ENCODE measurements at regions not wholly inside any gene's neighbourhood (a gene's known extent, or its start where the extent isn't known, plus 50 kb on each side); places are given as distances from the start of the nearest gene placed in this dataset.

DNA sequence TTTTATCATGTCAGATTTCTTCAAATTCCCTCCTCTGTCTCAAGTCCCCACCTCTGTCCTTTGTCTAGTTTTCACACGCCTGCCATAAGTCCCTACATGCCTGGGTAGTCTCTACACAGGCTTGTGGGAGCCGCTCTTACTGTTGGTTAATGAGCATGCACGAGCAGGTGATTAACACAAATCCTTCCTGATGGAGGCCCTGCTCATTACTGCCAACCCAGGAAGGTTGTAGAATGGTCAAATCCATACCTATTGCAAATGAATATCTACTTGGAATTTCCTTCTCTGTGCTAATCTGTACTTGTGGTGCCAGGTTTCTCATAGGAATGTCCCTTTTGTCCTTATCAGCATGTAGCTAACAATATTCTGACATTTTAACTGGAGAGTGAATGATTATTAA, 208.4 kb upstream of the HDX start:
- no peak for ATAC-seq
- TF ChIP-seq EP300 (IDR thresholded peaks at IDR 0.05): no peak
- 60% methylated on average over 1 of the region's 3 CpGs; no CpG with 5 or more reads in 1 of the 2 donors for WGBS, 2 donors (ENCODE audit: low coverage in 1 of 2)

DNA sequence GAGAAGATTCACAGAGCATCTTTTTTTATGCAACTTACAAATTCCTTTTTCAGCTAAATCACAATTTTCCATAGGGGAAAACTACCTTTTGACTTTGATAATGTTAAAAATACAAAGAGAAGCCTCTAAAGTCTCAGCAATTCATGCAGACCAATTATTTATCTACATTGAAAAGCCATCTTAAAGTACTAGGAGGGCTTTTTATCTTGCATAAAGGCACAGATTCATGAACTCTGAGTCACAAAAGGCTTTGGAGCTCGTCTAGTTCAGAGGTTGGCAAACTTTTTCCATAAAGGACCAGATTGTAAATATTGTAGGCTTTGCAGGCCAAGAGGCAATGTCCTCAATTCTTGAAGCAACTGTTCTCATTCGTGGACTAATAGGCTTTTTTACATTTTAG, 210.4 kb upstream of the HDX start:
- ATAC-seq: no peak
- Histone ChIP-seq H3K27me3 (no peaks in the 10 kb centered on the region), H3K4me3 (no peak overlapping the region), H3K36me3 (no peaks in the 10 kb centered on the region), H3K9me3 (no peaks in the 10 kb centered on the region), H3K27ac (no peak overlapping the region), H3K4me1 (no peaks in the 10 kb centered on the region)
- TF ChIP-seq, protein P1, sequence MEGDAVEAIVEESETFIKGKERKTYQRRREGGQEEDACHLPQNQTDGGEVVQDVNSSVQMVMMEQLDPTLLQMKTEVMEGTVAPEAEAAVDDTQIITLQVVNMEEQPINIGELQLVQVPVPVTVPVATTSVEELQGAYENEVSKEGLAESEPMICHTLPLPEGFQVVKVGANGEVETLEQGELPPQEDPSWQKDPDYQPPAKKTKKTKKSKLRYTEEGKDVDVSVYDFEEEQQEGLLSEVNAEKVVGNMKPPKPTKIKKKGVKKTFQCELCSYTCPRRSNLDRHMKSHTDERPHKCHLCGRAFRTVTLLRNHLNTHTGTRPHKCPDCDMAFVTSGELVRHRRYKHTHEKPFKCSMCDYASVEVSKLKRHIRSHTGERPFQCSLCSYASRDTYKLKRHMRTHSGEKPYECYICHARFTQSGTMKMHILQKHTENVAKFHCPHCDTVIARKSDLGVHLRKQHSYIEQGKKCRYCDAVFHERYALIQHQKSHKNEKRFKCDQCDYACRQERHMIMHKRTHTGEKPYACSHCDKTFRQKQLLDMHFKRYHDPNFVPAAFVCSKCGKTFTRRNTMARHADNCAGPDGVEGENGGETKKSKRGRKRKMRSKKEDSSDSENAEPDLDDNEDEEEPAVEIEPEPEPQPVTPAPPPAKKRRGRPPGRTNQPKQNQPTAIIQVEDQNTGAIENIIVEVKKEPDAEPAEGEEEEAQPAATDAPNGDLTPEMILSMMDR (IDR thresholded peaks at IDR 0.05): no peak
- TF ChIP-seq POLR2AphosphoS5 (IDR thresholded peaks at IDR 0.05) (no peak), POLR2A (IDR thresholded peaks at IDR 0.05) (no peak), EP300 (IDR thresholded peaks at IDR 0.05) (no peak)
- WGBS, 2 donors (ENCODE audit: low coverage in 1 of 2): 29 to 30% methylated on average over 2 of the region's 2 CpGs

More for the DNA sequence above, 208.4 kb upstream of the HDX start:
- Histone ChIP-seq H3K4me3 (no peak overlapping the region), H3K36me3 (no peaks in the 10 kb centered on the region), H3K27me3 (no peaks in the 10 kb centered on the region), H3K27ac (no peak overlapping the region), H3K4me1 (no peaks in the 10 kb centered on the region), H3K9me3 (no peaks in the 10 kb centered on the region)

DNA sequence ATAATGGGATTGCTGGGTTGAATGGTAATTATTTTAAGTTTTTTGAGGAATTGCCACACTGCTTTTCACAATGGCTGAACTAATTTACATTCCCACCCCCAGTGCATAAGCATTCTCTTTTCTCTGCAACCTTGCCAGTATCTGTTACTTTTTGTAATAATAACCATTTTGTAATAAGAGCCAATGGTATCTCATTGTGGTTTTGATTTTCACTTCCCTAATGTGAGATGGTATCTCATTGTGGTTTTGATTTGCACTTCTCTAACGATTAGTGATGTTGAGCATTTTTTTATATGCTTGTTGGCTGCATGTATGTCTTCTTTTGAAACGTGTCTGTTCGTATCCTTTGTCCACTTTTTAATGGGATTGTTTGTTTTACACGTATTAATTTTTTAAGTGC, 213.1 kb upstream of the HDX start:
- TF ChIP-seq, protein P1 (IDR thresholded peaks at IDR 0.05): no peak
- TF ChIP-seq POLR2AphosphoS5 (IDR thresholded peaks at IDR 0.05) (no peak), POLR2A (IDR thresholded peaks at IDR 0.05) (no peak), EP300 (IDR thresholded peaks at IDR 0.05) (no peak)
- no peaks in the 10 kb centered on the region for H3K36me3 ChIP-seq
- H3K9me3 ChIP-seq: no peaks in the 10 kb centered on the region
- H3K4me3 ChIP-seq: no peak overlapping the region
- WGBS, 2 donors (ENCODE audit: low coverage in 1 of 2): 36 to 50% methylated on average over 3 to 4 of the region's 4 CpGs
- H3K27me3 ChIP-seq: no peaks in the 10 kb centered on the region
- H3K27ac ChIP-seq: no peak overlapping the region
- ATAC-seq: no peak
- H3K4me1 ChIP-seq: no peaks in the 10 kb centered on the region

DNA sequence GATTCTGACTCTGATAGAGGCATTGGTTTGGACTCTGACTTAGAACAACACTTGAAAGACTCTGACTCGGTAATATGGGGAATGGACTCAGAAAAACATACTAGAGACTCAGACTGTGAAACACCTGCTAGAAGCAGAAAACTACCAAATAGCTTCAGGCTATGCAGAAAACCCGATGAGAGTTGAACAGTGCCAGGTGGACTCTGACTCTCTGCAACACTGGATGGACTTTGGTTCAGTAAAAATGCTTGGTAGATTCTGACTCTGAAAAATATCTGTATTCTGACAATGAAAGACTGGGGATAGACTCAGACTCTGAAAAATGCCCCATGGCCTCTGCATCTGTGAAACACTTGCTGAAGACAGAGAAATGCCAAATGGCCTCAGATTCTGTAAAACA, 215.1 kb upstream of the HDX start:
- TF ChIP-seq, protein P1 (IDR thresholded peaks at IDR 0.05): no peak
- TF ChIP-seq POLR2A (IDR thresholded peaks at IDR 0.05) (no peak), EP300 (IDR thresholded peaks at IDR 0.05) (no peak), POLR2AphosphoS5 (IDR thresholded peaks at IDR 0.05) (no peak)

DNA sequence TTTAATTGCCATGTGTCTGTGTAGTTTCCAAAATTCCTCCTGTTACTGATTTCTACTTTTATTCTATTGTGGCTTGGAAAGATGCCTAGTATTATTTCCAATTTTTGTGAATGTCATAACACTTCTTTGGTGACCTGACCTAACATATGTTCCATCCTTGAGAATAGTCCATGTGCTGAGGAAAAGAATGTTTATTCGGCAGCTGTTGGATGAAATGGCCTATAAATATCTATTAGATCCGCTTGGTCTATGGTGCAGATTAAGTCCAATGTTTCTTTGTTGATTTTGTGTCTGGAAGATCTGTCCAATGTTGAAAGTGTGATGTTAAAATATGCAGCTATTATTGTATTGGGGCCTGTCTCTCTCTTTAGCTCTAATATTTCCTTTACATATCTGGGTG, 219.2 kb upstream of the HDX start:
- Histone ChIP-seq H3K4me3 (no peak overlapping the region), H3K27me3 (no peaks in the 10 kb centered on the region)
- no peak for ATAC-seq

More for the DNA sequence above, 215.1 kb upstream of the HDX start:
- Histone ChIP-seq H3K9me3 (no peaks in the 10 kb centered on the region), H3K27ac (no peak overlapping the region), H3K4me3 (no peak overlapping the region), H3K4me1 (no peaks in the 10 kb centered on the region), H3K27me3 (no peaks in the 10 kb centered on the region), H3K36me3 (no peaks in the 10 kb centered on the region)
- 80% methylated on average over 1 of the region's 2 CpGs; no CpG with 5 or more reads in 1 of the 2 donors for WGBS, 2 donors (ENCODE audit: low coverage in 1 of 2)
- no peak for ATAC-seq

More for the DNA sequence above, 219.2 kb upstream of the HDX start:
- no peaks in the 10 kb centered on the region for H3K36me3 ChIP-seq
- no peaks in the 10 kb centered on the region for H3K9me3 ChIP-seq
- H3K27ac ChIP-seq: no peak overlapping the region
- TF ChIP-seq EP300 (IDR thresholded peaks at IDR 0.05) (no peak), POLR2AphosphoS5 (IDR thresholded peaks at IDR 0.05) (no peak), POLR2A (IDR thresholded peaks at IDR 0.05) (no peak)
- TF ChIP-seq, protein P1 (IDR thresholded peaks at IDR 0.05): no peak
- H3K4me1 ChIP-seq: no peaks in the 10 kb centered on the region
- WGBS, 2 donors (ENCODE audit: low coverage in 1 of 2): 51 to 74% methylated on average over 2 of the region's 2 CpGs
